ENCODE measurements at regions not wholly inside any gene's neighbourhood (a gene's known extent, or its start where the extent isn't known, plus 50 kb on each side); places are given as distances from the start of the nearest gene placed in this dataset.
"Not testable (repeated sequence)": the region's sequence is repeated elsewhere in the genome, so short reads cannot be mapped to it uniquely, and the experiment has no call there.

DNA sequence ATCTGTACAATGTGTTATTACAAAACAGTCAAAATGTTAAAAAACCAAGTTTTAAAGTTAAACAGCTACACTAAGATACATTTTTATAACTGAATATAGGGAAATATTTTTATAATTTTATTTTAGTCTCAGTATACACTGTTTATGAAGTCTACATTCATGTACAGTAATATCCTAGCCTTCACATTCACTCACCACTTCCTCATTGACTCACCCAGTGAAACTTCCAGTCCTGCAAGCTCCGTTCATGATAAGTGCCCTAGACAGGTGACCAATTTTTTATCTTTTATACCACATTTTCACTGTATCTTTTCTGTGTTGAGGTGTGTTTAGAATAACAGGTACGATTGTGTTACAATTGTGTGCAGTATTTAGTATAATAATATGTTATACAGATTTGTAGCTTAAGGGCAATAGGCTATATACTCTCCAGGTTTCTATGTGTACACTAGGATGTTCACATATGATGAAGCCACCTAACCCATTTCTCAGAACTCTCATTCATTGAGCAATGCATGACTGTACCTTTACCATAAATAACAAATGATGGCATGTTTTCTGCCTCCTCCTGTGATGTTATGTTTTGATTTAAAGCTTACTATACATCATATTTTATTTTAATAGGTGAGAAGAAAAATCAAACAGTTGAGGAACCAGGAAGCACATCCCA is 388.4 kb upstream of the NDN start:
- Mint-ChIP-seq H3K4me1 (ENCODE audit: low read depth) (no peaks in the 10 kb centered on the region), H3K36me3 (ENCODE audit: low read depth) (no peaks in the 10 kb centered on the region), H3K4me3 (no peak overlapping the region), H3K9me3 (peaks cover 30% of the 10 kb centered on the region), H3K27me3 (ENCODE audit: insufficient read depth) (no peaks in the 10 kb centered on the region), H3K27ac (no peak overlapping the region)
- no peak for TF ChIP-seq CTCF (IDR thresholded peaks at IDR 0.05)
- no peak for DNase-seq

- no peak for DNase-seq
- H3K4me3 Mint-ChIP-seq = no peak overlapping the region
- H3K36me3 Mint-ChIP-seq (ENCODE audit: low read depth) = no peaks in the 10 kb centered on the region
- H3K27me3 Mint-ChIP-seq (ENCODE audit: insufficient read depth) = no peaks in the 10 kb centered on the region
- no peak for TF ChIP-seq CTCF (IDR thresholded peaks at IDR 0.05)
- peaks cover 34% of the 10 kb centered on the region for H3K9me3 Mint-ChIP-seq
- no peak overlapping the region for H3K27ac Mint-ChIP-seq
- no peaks in the 10 kb centered on the region for H3K4me1 Mint-ChIP-seq (ENCODE audit: low read depth)
Measured at GRCh38 chr15:24076090-24076784, 389.1 kb upstream of the NDN start.

DNA sequence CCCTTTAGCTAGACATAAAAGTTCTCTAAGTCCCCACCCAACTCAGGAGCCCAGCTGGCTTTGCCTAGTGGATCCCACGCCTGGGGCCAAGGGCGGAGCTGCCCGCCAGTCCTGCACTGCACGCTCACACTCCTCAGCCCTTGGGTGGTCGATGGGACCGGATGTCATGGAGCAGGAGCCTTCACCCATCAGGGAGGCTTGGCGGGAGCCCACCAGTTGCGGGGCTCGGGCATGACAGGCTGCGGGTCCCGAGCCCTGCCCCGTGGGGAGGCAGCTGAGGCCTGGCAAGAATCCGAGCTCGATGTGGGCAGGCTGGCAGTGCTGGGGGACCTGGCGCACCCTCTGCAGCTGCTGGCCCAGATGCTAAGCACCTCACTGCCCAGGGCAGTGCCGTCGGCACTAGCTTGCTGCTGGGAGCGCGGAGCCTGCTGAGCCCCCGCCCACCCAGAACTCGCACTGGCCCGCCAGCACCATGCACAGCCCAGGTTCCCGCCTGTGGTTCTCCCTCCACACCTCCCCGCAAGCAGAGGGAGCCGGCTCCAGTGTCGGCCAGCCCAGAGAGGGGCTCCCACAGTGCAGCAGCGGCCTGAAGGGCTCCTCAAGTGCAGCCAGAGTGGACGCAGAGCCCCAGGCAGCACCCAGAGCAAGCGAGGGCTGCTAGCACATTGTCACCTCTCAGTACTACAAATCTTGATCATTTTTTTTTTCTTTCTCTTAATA is 391.4 kb upstream of the NDN start:
- Mint-ChIP-seq H3K4me1 (ENCODE audit: low read depth) (no peaks in the 10 kb centered on the region), H3K27ac (no peak overlapping the region), H3K36me3 (ENCODE audit: low read depth) (no peaks in the 10 kb centered on the region), H3K27me3 (ENCODE audit: insufficient read depth) (no peaks in the 10 kb centered on the region), H3K9me3 (peaks cover 40% of the 10 kb centered on the region), H3K4me3 (no peak overlapping the region)
- DNase-seq = no peak
- TF ChIP-seq CTCF (IDR thresholded peaks at IDR 0.05) = no peak

DNA sequence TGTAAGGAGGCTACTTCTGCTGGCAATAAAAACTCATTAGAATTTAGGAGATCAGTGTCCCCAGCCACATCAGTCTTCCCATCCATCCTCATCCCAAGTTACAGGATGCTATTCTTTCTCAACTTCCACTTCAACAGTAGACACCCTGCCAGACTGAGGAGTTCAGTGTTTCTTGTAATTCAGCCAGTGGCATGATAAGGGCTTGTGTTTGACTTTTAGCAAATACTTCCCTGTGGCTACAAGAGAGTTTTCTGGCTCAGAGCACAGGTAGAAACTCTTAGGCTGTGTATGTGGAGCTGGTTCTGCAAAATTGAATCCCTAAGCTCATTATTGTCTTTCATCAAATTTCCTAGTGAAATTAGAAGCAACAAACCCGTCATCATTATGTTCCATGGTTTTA is 401.8 kb upstream of the NDN start:
- not testable (repeated sequence) for H3K4me3 Mint-ChIP-seq; H3K27ac Mint-ChIP-seq; H3K27me3 Mint-ChIP-seq (ENCODE audit: insufficient read depth); DNase-seq; H3K36me3 Mint-ChIP-seq (ENCODE audit: low read depth); H3K4me1 Mint-ChIP-seq (ENCODE audit: low read depth)
- H3K9me3 Mint-ChIP-seq = peaks cover 60% of the 10 kb centered on the region

- DNase-seq; H3K36me3 Mint-ChIP-seq (ENCODE audit: low read depth); H3K4me3 Mint-ChIP-seq; H3K4me1 Mint-ChIP-seq (ENCODE audit: low read depth); H3K27ac Mint-ChIP-seq; H3K27me3 Mint-ChIP-seq (ENCODE audit: insufficient read depth): not testable (repeated sequence)
- peaks cover 21% of the 10 kb centered on the region for H3K9me3 Mint-ChIP-seq
Measured at GRCh38 chr15:24101503-24101902, 414.4 kb upstream of the NDN start.

DNA sequence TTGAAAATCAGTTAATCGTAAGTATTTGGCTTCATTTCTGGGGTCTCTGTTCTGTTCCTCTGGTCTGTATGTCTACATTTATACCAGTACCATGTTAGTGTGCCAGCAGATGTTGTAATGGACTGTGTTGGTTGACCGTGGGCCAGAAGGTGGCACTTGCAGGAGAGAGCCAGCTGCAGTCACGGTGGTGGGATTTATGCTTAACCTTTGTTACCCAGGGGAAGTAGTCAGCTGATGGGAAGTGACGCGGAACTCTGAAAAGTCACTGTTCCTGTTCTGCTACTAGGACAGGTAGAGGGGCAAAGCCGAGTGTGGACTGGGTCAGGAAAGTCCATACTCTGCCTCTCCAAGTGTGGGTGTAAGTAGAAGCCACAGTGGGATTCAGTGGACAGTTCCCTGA is 420.4 kb upstream of the NDN start:
- H3K4me1 Mint-ChIP-seq (ENCODE audit: low read depth); H3K27ac Mint-ChIP-seq; H3K36me3 Mint-ChIP-seq (ENCODE audit: low read depth); DNase-seq; H3K27me3 Mint-ChIP-seq (ENCODE audit: insufficient read depth); H3K4me3 Mint-ChIP-seq: not testable (repeated sequence)
- peaks cover 38% of the 10 kb centered on the region for H3K9me3 Mint-ChIP-seq

- not testable (repeated sequence) for H3K4me1 Mint-ChIP-seq (ENCODE audit: low read depth); H3K36me3 Mint-ChIP-seq (ENCODE audit: low read depth); DNase-seq; H3K27ac Mint-ChIP-seq; H3K27me3 Mint-ChIP-seq (ENCODE audit: insufficient read depth); H3K4me3 Mint-ChIP-seq
- H3K9me3 Mint-ChIP-seq = peaks cover 41% of the 10 kb centered on the region
Measured at GRCh38 chr15:24107948-24108347, 420.8 kb upstream of the NDN start.

DNA sequence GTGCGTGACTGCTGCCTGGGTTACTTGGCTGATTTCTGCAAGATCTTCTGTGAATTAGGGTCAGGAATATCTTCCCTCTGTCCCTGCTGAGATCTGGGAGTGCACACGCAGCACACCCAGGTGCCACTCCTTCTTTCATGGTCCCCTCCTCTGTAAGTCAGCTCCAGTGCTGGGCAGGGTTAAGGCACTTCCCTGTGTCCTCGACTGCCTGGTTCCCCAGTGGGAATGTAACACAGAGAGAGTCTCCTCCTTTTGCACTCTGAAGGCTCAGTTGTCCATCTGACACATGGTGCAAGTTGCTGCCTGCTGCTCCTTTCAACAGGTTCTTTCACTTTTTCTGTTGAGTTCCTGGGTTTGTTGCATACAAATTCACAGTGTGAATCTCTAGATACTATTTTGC is 421.2 kb upstream of the NDN start:
- H3K4me1 Mint-ChIP-seq (ENCODE audit: low read depth); H3K27ac Mint-ChIP-seq; H3K36me3 Mint-ChIP-seq (ENCODE audit: low read depth); DNase-seq; H3K4me3 Mint-ChIP-seq; H3K27me3 Mint-ChIP-seq (ENCODE audit: insufficient read depth): not testable (repeated sequence)
- peaks cover 40% of the 10 kb centered on the region for H3K9me3 Mint-ChIP-seq

DNA sequence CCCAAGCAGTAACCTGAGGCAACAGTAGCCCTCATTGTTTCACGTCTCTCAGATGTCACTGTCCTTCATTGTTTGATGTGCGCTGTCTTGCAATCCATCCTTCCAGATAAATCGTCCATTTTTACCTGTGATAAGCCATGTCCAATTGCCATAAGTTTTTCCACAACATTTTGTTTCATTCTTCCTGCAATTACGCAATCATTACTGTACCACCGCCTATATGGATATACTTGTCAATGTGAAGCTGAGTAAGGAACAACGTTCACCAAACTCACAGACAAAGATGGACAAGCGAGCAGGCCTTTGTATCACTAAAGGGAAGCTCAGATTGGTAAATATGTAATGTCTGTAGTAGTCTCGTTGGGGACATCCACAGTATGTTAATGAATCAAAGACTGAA is 452.5 kb upstream of the NDN start:
- peaks cover 21% of the 10 kb centered on the region for H3K9me3 Mint-ChIP-seq
- DNase-seq; H3K27ac Mint-ChIP-seq; H3K4me3 Mint-ChIP-seq; H3K36me3 Mint-ChIP-seq (ENCODE audit: low read depth); H3K27me3 Mint-ChIP-seq (ENCODE audit: insufficient read depth); H3K4me1 Mint-ChIP-seq (ENCODE audit: low read depth): not testable (repeated sequence)

DNA sequence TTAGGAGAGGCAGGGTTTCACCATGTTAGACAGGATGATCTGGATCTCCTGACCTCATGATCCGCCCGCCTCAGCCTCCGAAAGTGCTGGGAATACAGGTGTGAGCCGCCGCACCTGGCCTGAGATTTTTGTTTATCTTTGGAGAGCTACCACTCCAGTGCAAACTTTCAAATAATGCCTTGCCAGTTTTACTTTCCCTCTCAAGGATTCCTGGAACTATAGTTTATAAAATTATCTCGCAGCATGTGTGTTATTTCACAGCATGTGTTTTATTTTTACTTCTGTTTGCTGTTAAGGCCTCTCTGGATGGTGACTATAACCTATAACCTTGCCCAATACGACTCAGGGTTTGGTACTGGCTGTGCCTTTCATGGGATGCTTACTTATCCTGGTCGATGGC is 458.0 kb upstream of the NDN start:
- DNase-seq; H3K4me3 Mint-ChIP-seq; H3K4me1 Mint-ChIP-seq (ENCODE audit: low read depth); H3K36me3 Mint-ChIP-seq (ENCODE audit: low read depth); H3K27ac Mint-ChIP-seq; H3K27me3 Mint-ChIP-seq (ENCODE audit: insufficient read depth): not testable (repeated sequence)
- H3K9me3 Mint-ChIP-seq = peaks cover 45% of the 10 kb centered on the region

Measured in HFFc6 (cell line).